ENCODE measurements at regions not wholly inside any gene's neighbourhood (a gene's known extent, or its start where the extent isn't known, plus 50 kb on each side); places are given as distances from the start of the nearest gene placed in this dataset.

- TF ChIP-seq RAD21 (IDR thresholded peaks at IDR 0.05; ENCODE audit: low read depth) (no peak), CEBPB (IDR thresholded peaks at IDR 0.05) (no peak), EP300 (IDR thresholded peaks at IDR 0.05; ENCODE audit: borderline replicate concordance) (no peak), TEAD4 (IDR thresholded peaks at IDR 0.05) (no peak), TAF1 (IDR thresholded peaks at IDR 0.05; ENCODE audit: low read depth) (no peak), EGR1 (IDR thresholded peaks at IDR 0.05) (no peak), ZBTB7A (IDR thresholded peaks at IDR 0.05; ENCODE audit: low read depth) (no peak), REST (IDR thresholded peaks at IDR 0.05; ENCODE audit: low read depth) (no peak)
These were observed 768.3 kb upstream of the ATXN7L3B start for GRCh38 chr12:73769337-73769736.

Measured in Ishikawa (cell line).